GM10248 (cell line): ENCODE measurements at regions not wholly inside any gene's neighbourhood (a gene's known extent, or its start where the extent isn't known, plus 50 kb on each side); places are given as distances from the start of the nearest gene placed in this dataset.

Experiments
- CTCF ChIA-PET: fragments of 300-600 bp; sonication (Branson Sonifier 250); formaldehyde crosslinking; extraction: SDS; loops from one replicate; lab custom pipeline; 2021; ENCODE audit warnings: antibody characterized with exemption; lab: Yijun Ruan, JAX
- POLR2A ChIA-PET: fragments of 350-650 bp; sonication (Branson Sonifier 250); formaldehyde crosslinking; extraction: SDS; loops from one replicate; lab custom pipeline; 2020; ENCODE audit warnings: antibody characterized with exemption; lab: Yijun Ruan, JAX
- DNase-seq: peaks from one replicate; pipeline ENCODE4 v3.0.0; 2012; ENCODE audit errors: extremely low spot score
- CTCF ChIP-seq: IDR thresholded peaks from 2 replicates; pipeline ENCODE4 v1.5.1; 2012; ENCODE audit warnings: mild to moderate bottlenecking, low read depth; ENCODE audit errors: extremely low read depth, missing control alignments, control extremely low read depth

GRCh38 chr11:57913715-57914704 is 109.7 kb upstream of the OR9Q1 start:
- ChIA-PET POLR2A (no interaction called here), CTCF (interaction anchor here (1.4 kb wide), 1 partner anchor 19 kb away, joined by 3 read pairs; no protein-coding TSS in a partner anchor)
- TF ChIP-seq CTCF = no peak
- DNase-seq = no peak

- DNase-seq = no peak
- POLR2A ChIA-PET = no interaction called here
- CTCF ChIA-PET = no interaction called here
- TF ChIP-seq CTCF = no peak
Observed at GRCh38 chr11:57917632-57918031, 106.0 kb upstream of the OR9Q1 start.

GRCh38 chr11:57920971-57921370 is 102.7 kb upstream of the OR9Q1 start:
- no peak for TF ChIP-seq CTCF
- ChIA-PET POLR2A (no interaction called here), CTCF (no interaction called here)
- DNase-seq = no peak

GRCh38 chr11:57932105-57932504 is 91.6 kb upstream of the OR9Q1 start:
- ChIA-PET POLR2A (no interaction called here), CTCF (interaction anchor here (2.5 kb wide), 1 partner anchor 9 kb away, joined by 9 read pairs; no protein-coding TSS in a partner anchor)
- DNase-seq = no peak
- TF ChIP-seq CTCF = no peak

- CTCF ChIA-PET = interaction anchor here (1.3 kb wide), 1 partner anchor 37 kb away, joined by 3 read pairs; no protein-coding TSS in a partner anchor
- no peak for TF ChIP-seq CTCF
- POLR2A ChIA-PET = no interaction called here
- DNase-seq = no peak
Observed at GRCh38 chr11:57935402-57936049, 88.2 kb upstream of the OR9Q1 start.

GRCh38 chr11:57936050-57936418 is 87.6 kb upstream of the OR9Q1 start:
- ChIA-PET POLR2A (no interaction called here), CTCF (interaction anchor here (1.3 kb wide), 1 partner anchor 38 kb away, joined by 3 read pairs; no protein-coding TSS in a partner anchor)
- no peak for DNase-seq
- no peak for TF ChIP-seq CTCF
